ENCODE measurements at regions not wholly inside any gene's neighbourhood (a gene's known extent, or its start where the extent isn't known, plus 50 kb on each side); places are given as distances from the start of the nearest gene placed in this dataset.

DNA sequence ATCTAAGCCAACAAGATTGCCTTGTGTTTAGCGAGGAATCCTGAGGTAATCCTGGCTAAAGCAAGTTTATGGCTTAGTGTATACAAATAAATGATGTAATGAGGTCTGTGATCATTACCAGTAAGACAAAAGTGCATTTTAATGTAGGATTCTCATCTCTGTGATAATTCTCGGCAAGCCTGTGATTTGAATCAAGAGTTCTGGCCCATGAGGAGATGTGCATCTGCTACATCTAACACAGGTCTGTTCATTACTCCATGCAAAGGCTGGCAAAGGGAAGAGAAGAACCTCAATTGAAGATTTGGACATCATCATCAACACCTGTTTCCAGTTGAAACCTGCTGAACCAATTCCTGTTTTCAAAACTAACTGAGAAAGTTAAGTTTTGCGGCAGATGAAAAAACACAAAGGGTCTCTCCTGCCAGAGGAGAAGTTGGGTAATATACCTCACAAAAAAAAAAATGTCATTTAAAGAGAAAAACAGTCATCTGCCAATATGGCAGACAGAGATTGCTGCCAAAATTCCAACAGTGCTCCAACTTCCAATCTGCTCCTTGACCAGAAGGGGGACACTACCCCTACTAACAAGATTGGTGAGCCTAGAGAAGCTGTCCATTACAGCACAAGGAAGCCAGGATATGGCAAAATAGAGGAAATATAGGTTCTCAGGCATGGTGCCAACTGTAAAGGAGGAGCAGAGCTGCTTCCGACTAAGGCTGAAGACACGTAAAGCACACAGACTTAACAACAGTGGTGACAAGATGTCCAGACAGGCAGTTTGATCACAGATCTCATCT is 453.7 kb downstream of the TTLL7 start:
- no peak overlapping the region for H3K4me3 ChIP-seq

DNA sequence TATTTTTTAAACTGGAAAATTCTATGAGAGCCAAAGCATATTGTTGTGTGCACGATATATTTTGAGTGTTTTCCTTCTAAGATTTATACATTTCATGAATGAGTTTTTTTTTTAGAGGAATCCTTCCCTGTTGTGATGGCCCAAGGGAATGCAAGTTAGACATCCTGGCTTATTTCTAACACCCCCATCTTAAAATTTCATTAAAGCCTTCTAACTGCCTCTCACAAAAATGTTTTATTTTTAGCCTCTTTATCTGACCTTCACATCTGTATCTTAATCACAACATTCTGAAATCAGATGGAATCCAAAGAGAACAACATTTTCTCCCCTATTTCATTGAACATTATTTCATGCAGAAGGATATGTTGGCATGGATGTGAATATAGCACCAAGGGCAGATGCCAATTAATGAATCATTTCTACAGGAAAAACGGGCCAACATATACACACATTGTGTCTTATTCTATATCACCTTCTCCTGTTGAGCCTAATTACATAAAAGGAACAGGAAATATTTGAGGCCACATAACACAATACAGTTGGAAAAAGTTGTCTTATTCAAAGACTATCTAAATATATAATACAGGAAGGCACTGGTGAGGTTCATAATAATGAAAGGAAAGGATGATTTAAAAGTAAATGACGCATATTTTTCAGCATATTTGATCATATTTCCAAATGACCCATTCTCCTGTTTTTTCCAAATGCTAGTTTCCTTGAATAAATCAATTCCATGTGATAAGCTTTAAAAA is 455.5 kb downstream of the TTLL7 start:
- Histone ChIP-seq H3K27me3 (ENCODE audit: low read depth) (no peaks in the 10 kb centered on the region), H3K36me3 (no peaks in the 10 kb centered on the region), H3K4me1 (peaks cover 8% of the 10 kb centered on the region), H3K4me3 (no peak overlapping the region), H3K27ac (replicated peaks) (peak overlapping the region; percentile 10), H3K9me3 (replicated peaks) (no peaks in the 10 kb centered on the region)
- intact Hi-C loops (cut with micrococcal nuclease) = no loop called here
- DNase-seq = no peak
- TF ChIP-seq, protein P1, sequence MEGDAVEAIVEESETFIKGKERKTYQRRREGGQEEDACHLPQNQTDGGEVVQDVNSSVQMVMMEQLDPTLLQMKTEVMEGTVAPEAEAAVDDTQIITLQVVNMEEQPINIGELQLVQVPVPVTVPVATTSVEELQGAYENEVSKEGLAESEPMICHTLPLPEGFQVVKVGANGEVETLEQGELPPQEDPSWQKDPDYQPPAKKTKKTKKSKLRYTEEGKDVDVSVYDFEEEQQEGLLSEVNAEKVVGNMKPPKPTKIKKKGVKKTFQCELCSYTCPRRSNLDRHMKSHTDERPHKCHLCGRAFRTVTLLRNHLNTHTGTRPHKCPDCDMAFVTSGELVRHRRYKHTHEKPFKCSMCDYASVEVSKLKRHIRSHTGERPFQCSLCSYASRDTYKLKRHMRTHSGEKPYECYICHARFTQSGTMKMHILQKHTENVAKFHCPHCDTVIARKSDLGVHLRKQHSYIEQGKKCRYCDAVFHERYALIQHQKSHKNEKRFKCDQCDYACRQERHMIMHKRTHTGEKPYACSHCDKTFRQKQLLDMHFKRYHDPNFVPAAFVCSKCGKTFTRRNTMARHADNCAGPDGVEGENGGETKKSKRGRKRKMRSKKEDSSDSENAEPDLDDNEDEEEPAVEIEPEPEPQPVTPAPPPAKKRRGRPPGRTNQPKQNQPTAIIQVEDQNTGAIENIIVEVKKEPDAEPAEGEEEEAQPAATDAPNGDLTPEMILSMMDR (IDR thresholded peaks at IDR 0.05; ENCODE audit: borderline replicate concordance) = no peak

More for the DNA sequence above, 453.7 kb downstream of the TTLL7 start:
- TF ChIP-seq, protein P1 (IDR thresholded peaks at IDR 0.05; ENCODE audit: borderline replicate concordance) = no peak
- Histone ChIP-seq H3K27ac (replicated peaks) (no peak overlapping the region), H3K9me3 (replicated peaks) (no peaks in the 10 kb centered on the region), H3K36me3 (no peaks in the 10 kb centered on the region), H3K4me1 (peaks cover 8% of the 10 kb centered on the region), H3K27me3 (ENCODE audit: low read depth) (no peaks in the 10 kb centered on the region)
- no peak for DNase-seq
- intact Hi-C loops (cut with micrococcal nuclease) = no loop called here

DNA sequence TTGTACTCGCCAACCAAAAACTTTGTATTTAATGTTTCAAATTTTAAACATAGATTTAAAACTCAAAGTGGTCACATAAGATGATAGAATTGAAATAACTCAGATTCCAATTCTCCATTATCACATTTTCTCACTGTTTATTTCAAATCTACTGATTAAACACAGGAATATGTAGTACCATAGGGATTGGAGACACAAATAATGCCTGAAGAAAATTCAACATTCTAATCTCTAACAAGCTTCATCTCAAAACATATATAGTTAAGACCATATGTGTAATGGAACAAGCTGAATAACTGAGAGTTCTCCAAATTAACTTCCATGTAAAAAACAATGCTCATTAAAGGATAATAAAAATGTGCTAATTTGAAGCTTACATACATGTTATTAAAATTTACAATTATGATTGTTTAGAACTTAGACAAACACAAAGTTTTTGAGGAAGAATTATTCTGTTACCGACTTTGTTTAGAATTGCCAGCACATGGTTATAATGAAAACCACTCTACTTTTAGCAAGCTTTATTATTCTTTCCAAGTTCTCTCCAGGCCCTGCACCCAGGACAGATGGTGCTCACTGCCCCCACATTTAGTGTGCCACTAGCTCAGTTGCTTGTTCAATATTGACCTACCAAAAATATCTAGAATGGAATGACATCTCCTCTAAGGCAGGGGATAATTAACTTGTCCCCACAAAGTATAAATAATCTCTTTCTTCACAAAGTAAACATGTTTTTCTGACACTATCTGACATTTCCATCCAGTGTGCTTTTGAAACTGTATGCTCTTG is 467.2 kb downstream of the TTLL7 start:
- no peaks in the 10 kb centered on the region for H3K27me3 ChIP-seq (ENCODE audit: low read depth)
- no peaks in the 10 kb centered on the region for H3K36me3 ChIP-seq
- peaks cover 9% of the 10 kb centered on the region for H3K9me3 ChIP-seq (replicated peaks)
- no peak overlapping the region for H3K4me3 ChIP-seq
- no peak for DNase-seq
- H3K4me1 ChIP-seq = peaks cover 11% of the 10 kb centered on the region
- no peak overlapping the region for H3K27ac ChIP-seq (replicated peaks)
- TF ChIP-seq, protein P1 (IDR thresholded peaks at IDR 0.05; ENCODE audit: borderline replicate concordance) = no peak
- intact Hi-C loops (cut with micrococcal nuclease) = no loop called here

DNA sequence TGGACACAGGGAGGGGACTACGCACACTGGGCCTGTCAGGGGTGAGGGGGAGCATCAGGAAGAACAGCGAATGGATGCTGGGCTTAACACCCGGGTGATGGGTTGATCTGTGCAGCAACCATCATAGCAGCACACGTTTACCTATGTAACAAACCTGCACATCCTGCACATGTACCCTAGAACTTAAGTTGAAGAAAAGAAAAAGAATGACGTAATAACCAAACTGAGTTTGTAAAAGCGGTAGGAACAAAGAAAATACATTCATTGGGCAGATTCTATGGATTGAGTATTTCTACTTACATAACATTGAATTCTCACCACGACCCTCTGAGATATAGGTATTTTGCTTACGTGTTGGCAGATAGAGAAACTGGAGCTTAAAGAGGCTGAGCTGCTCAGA is 468.4 kb downstream of the TTLL7 start:
- Histone ChIP-seq H3K27ac (replicated peaks) (no peak overlapping the region), H3K27me3 (ENCODE audit: low read depth) (no peaks in the 10 kb centered on the region), H3K4me3 (no peak overlapping the region), H3K36me3 (no peaks in the 10 kb centered on the region), H3K4me1 (peaks cover 11% of the 10 kb centered on the region), H3K9me3 (replicated peaks) (peaks cover 4% of the 10 kb centered on the region)
- TF ChIP-seq, protein P1 (IDR thresholded peaks at IDR 0.05; ENCODE audit: borderline replicate concordance) = no peak
- DNase-seq = no peak
- intact Hi-C loops (cut with micrococcal nuclease) = no loop called here

DNA sequence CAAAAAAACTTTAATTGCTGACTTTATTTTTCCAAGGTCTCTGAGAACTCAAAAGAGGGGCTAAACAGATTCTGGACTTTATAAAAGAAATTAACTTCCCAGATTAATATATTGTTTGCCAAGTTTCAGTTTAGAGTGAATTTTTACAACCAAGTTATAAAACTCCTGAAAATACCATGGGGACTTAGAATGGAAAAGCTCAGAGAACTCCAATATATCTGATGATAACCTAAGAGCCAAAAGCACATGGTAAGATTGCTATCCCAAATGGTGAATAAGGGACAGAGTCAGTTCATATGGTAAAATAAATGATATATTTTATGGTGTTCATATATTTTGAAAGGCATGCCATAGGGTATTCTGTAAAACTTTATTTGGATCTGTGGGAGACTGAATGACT is 470.9 kb downstream of the TTLL7 start:
- H3K27ac ChIP-seq (replicated peaks) = peak overlapping the region; percentile 29
- no peaks in the 10 kb centered on the region for H3K9me3 ChIP-seq (replicated peaks)
- DNase-seq = no peak
- H3K4me1 ChIP-seq = peaks cover 11% of the 10 kb centered on the region
- no peak overlapping the region for H3K4me3 ChIP-seq
- H3K27me3 ChIP-seq (ENCODE audit: low read depth) = no peaks in the 10 kb centered on the region
- intact Hi-C loops (cut with micrococcal nuclease) = no loop called here
- TF ChIP-seq, protein P1 (IDR thresholded peaks at IDR 0.05; ENCODE audit: borderline replicate concordance) = no peak
- no peaks in the 10 kb centered on the region for H3K36me3 ChIP-seq

All from left ventricle myocardium inferior (tissue), 1 donor.